ENCODE measurements at regions not wholly inside any gene's neighbourhood (a gene's known extent, or its start where the extent isn't known, plus 50 kb on each side); places are given as distances from the start of the nearest gene placed in this dataset.
"Not testable (repeated sequence)": the region's sequence is repeated elsewhere in the genome, so short reads cannot be mapped to it uniquely, and the experiment has no call there.

DNA sequence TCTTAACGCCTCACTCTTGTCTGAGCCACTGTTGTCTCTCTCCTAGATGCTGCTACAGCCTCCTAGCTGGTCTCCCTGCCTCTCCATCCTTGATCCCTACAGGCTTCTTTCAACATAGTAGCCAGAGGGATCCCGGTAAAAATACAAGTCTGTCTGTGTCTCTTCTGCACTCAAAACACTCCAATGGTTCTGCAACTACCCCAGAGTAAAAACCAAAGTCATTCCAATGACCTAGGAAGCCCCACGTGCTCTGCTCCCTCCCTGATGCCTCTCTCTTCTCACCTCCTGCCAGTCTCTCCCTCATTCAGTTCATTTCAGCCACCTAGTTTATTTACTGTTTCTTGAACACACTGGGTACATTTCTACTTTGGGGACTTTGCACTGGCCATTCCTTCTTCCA, 135.2 kb downstream of the NPIPB5 start:
- no peak for DNase-seq (ENCODE audit: low spot score)
- intact Hi-C loops (cut with DNase I) = no loop called here

DNA sequence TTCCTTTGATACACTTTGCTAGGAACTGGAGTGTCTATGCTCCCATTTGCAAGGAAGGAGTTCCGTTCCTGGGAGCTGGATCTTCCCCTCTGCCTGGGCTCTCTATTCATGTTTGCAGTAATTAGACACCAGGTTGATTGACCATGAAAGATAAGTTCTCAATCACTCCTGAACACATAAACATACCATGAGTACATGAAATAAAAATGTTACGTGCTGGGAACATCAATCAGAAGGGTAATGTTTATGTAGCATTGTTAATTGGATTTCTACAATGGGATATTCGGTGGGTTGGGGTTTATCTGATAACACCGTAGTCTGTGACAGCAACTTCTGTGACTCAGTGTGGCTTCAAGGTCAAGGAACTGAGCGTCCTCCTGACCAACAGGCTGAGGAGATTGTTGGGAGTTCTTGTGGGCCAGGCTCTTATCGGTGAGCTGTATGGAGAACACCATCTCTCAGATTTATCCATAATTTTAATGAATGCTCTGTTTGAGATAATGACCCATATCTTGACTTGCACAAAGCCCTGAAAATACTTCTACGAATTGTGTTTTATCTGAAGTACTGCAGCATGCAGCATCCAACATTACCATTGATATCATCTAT, 136.4 kb downstream of the NPIPB5 start:
- intact Hi-C loops (cut with DNase I) = no loop called here
- no peak for DNase-seq (ENCODE audit: low spot score)

DNA sequence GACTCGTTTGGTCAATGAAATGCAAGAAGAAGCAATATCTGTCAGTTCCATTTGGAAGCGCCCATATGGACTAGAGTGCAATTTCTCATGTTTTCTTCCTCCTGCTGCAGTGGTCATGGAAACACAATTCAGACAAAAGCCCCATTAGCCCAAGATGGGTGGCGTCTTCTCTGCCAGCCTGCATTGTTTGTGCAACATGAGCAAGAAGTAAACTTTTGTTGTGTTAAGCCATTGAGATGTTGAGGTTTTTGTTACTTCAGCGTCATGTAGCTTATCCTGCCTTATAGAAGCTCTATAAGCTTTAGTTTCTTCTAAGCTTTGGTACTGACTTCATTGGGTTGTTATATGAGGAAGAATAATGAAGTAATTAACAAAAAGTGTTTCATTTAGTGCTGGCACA, 137.4 kb downstream of the NPIPB5 start:
- intact Hi-C loops (cut with DNase I) = no loop called here
- no peak for DNase-seq (ENCODE audit: low spot score)

DNA sequence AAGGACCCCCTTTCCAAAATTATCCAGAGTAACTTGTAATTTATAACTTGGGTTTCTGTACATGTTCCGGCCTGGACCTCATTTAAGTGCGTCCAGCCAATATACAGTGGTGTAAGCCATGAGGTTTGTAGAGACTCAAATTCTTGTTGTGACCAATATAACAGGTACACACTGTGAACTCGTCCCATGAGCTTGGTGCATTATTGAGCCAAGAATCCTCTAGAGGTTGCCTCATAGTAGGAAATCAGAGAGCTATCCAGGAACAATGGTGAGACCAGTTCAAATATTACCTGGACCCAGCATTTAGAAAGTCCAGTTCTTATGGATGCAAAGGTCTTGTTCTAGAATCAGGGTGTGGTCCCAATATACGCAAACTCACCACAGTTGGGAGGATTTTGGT, 138.2 kb downstream of the NPIPB5 start:
- DNase-seq (ENCODE audit: low spot score) = no peak
- intact Hi-C loops (cut with DNase I) = no loop called here

DNA sequence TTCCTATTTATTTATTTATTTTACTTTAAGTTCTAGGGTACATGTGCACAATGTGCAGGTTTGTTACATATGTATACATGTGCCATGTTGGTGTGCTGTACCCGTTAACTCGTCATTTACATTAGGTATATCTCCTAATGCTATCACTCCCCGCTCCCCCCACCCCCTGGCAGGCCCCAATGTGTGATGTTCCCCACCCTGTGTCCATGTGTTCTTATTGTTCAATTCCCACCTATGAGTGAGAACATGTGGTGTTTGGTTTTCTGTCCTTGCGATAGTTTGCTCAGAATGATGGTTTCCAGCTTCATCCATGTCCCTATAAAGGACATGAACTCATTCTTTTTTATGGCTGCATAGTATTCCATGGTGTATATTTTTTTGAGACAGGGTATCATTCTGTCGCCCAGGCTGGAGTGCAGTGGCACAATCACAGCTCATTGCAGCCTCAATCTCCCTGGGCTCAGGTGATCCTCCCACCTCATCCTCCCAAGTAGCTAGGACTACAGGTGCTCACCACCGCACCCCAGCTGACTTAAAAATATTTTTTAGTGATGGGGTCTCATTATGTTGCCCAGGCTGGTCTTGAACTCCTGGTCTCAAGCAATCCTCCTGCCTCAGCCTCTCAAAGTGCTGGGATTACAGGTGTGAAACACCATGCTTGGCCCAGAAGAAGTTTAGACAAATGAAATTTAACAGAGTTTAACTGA, 140.6 kb downstream of the NPIPB5 start:
- intact Hi-C loops (cut with DNase I); DNase-seq (ENCODE audit: low spot score): not testable (repeated sequence)

DNA sequence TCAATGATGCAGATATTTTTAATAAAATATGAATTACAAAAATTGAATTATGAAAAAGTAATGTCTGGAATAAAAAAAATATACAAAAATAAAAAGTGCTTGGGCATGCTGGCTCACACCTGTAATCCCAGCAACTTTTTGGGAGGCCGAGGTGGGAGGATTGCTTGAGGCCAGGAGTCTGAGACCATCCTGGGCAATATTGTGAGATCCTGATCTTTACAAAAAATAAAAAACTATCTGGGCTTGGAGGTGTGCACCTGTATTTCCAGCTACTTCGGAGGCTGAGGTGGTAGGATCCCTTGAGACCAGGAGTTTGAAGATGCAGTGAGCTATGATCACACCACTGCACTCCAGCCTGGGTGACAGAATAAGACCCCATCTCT, 141.8 kb downstream of the NPIPB5 start:
- DNase-seq (ENCODE audit: low spot score) = no peak
- intact Hi-C loops (cut with DNase I) = no loop called here

DNA sequence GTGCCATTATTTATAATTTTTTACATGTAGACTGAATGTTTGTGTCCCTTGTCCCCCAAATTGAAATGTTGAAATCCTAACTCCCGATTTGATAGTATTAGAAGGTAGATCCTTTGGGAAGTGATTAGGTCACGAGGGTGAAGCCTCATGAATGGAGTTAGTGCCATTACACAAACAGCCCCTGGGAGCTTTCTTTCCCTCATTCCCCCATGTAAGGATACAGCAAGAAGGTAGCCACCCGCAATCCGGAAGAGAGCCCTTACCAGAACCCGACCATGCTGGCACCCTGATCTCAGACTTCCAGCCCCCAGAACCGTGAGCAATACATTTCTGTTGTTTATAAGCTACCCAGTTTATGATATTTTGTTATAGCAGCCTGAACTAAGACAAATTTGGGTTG, 143.2 kb downstream of the NPIPB5 start:
- intact Hi-C loops (cut with DNase I) = no loop called here
- no peak for DNase-seq (ENCODE audit: low spot score)

DNA sequence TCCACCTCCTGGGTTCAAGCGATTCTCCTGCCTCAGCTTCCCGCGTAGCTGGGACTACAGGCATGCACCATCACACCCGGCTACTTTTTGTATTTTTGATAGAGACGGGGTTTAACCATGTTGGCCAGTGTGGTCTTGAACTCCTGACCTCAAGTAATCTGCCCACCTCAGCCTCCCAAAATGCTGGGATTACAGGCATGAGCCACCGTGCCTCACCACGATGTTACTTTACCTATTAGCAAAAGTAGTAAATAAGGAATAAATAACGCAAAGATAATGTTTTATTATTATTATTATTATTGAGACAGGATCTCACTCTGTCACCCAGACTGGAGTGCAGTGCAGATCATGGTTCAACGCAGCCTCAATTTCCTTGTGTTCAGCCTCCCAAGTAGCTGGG, 145.9 kb downstream of the NPIPB5 start:
- DNase-seq (ENCODE audit: low spot score); intact Hi-C loops (cut with DNase I): not testable (repeated sequence)

DNA sequence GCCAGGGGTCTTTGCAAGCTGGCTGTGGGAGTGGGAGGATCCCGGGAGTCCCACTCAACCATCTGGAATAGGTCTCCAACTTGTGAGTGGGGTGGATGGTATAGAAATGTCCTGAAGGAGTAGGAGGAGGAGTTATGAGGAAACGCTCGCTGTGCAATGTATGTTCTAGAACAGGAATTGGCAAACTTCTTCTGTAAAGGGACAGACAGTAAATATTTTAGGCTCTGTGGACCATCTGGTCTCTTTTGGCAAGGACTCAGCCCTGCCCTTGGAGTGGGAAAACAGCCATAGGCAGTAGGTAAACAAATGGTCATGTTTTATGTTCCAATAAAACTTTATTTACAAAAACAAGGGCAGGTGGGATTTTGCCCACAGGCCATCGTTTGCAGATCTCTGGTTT, 149.2 kb downstream of the NPIPB5 start:
- intact Hi-C loops (cut with DNase I) = no loop called here
- no peak for DNase-seq (ENCODE audit: low spot score)

DNA sequence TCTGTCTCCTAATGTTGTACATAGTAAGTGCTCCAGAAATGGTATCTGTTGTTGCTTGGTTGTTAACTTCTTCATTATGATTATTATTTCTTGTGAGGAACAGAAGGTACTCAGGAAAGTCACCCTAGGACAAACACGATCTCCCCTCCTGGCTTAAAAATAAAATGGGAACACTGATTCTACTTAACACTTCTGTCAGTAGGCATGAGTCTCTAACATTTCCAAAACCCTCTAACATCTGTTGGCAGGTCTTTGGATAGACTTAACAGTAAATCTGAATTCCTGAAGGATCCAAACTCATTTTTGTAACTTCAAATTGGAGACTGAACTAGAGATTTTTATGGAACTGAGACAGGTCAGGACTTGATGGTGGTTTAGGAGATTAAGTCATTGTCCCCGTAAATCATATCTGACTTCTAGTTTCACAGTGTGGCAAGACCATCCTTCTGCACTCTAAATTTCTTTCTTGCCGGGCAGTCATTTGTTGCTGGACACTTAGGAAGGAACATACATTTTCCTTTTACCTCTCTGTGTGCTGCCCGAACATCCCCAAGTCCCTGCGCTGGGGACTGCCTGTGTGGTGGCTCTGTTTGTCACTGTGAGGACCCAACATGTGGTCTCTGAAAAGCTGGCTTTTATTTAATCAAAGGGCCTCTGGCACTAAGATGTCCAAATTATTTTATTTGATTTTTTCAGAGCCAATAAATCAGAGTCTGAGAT, 149.9 kb downstream of the NPIPB5 start:
- intact Hi-C loops (cut with DNase I) = no loop called here
- DNase-seq (ENCODE audit: low spot score) = no peak

DNA sequence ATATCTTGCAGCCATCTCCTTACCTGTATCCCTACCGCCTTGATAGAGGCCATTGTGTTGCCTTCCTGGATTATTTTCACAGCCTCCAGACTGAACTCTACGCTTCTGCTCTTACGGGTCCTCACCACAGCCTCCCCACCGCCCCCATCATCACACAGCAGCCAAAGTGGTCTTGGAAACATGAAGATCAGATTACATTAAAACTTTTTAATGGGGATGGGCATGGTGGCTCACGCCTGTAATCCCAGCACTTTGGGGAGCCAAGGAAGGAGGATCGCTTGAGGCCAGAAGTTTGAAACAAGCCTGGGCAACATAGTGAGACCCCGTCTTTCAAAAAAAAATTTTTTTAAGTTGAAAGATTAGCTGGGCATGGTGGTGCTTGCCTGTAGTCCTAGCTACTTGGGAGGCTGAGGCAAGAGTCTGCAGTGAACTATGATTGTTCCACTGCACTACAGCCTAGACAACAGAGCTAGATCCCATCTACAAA, 150.5 kb downstream of the NPIPB5 start:
- intact Hi-C loops (cut with DNase I) = no loop called here
- DNase-seq (ENCODE audit: low spot score) = no peak

DNA sequence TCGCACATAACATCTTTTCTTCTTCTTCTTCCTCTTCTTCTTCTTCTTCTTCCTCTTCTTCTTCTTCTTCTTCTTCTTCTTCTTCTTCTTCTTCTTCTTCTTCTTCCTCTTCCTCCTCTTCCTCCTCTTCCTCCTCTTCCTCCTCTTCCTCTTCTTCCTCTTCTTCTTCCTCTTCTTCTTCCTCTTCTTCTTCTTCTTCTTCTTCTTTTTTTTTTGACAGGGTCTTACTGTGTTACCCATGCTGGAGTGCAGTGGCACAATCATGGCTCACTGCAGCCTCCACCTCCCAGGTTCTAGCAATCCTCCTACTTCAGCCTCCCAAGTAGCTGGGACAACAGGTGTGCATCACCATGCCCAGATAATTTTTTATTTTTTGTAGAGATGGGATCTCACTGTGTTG, 151.0 kb upstream of the HS3ST2 start:
- intact Hi-C loops (cut with DNase I); DNase-seq (ENCODE audit: low spot score): not testable (repeated sequence)

DNA sequence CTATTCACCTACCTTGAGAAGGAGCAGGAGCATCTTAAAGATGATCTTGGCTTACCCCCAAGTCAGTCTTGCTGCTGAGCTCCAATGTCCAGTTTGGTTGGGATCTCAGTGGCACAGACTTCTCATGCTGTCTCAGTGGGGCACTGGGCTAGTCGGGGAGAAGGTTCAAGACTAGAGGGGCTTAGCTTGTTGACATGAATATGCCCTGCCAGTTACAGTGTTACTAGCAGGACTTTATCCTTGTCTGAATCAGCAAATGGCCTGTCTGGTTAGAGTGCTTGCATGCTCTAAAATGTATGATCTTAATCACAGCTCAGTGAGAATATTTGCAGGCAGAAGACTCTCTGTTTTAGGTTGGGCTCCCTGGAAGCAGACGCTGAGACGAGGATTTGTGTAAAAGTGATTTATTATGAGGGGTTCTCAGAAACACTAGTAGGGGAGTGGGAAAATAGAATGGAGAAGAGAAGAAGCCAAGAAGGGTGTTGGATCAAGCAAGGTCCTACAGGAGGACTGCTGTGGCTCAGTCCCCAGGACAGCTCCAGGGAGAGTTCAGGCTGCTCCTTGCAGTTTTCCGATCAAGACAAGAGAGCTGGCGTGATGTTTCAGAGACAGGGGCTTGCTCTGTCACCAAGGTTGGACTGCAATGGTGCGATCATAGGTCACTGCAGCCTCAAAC, 150.4 kb upstream of the HS3ST2 start:
- intact Hi-C loops (cut with DNase I) = no loop called here
- DNase-seq (ENCODE audit: low spot score) = no peak

DNA sequence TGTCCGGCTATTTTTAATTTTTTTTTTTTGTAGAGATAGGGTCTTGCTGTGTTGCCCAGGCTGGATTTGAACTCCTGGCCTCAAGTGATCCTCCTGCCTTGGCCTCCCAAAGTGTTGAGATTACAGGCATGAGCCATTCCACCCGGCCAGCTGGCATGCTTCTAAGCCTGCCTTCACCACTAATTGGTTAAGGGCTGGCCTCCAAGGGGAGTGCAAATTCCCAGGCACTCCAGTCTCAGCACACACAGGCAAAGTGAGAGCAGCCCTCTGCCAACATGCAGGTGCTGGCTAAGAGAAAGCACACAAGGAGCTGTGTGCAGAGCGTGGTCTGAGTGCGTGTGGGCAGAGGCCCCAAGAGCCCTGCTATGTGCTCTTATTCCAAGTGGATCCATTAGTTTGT, 149.8 kb upstream of the HS3ST2 start:
- no peak for DNase-seq (ENCODE audit: low spot score)
- intact Hi-C loops (cut with DNase I) = no loop called here

DNA sequence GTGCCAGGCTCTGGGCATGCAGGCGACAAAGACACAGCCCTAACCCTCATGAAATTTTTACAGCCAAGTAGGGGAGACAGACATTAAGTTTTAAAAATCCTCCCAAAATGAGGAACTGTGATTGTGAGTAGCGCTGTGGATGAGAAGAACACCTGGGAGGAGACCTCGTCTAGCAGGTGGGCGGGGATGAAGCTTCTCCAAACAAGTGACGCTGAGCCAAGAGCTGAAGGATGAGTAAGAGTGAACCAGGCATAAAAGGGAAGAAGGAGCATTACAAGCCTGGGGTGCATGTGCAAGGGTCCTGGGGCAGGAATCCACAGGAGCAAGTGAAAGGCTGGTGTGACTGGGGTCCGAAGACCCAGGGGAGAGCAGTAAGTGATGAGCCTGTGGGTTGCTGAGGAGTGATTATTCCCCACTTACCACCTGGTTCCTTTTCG, 149.4 kb upstream of the HS3ST2 start:
- intact Hi-C loops (cut with DNase I) = no loop called here
- DNase-seq (ENCODE audit: low spot score) = no peak

DNA sequence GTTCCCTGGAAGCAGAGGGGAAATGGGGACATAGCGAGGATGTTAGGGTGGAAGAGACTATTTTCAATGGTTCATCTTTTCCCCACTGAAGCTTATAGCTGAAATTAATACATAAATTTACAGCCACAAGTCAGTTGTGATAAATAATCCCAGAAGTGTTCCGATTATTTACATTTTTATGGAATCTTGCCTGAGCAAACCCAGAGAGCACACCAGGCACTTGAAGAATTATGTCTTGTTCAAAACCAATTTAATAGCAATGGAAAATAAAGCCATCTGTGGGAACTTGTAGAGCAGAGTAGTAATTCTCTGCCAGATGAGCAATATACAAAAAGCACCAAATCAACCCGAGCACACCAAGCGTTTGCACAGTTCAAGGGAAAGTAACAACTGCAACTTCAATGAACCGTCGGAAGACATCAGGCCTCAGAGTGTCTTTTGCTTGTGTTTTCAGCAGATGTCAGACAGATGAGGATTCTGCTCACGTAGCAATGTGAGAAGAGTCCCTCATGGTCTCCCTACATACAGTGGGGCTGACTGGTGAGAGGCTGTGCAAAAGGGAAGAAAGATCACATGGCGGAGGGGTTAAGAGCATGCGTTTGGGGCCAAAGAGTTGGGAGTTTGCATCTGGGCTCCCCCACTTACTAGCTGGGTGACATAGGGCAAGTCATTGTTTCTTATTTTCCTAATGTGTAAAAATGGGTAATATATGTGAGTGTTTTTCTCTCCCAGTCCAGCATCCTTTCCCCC, 148.7 kb upstream of the HS3ST2 start:
- intact Hi-C loops (cut with DNase I) = no loop called here
- DNase-seq (ENCODE audit: low spot score) = no peak

DNA sequence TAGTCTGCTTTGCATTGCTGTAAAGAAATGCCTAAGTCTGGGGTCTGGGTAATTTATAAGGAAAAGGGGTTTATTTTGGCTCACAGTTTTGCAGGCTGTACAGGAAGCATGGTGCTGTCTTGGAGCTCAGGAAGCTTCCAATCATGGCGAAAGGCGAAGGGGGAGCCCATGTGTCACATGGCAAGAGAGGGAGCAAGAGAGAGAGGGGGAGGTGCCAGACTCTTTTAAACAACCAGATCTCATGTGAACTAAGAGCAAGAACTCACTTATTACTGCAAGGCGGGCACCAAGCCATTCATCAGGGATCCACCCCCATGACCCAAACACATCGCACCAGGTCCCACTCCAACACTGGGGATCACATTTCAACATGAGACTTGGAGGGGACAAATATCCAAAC, 148.2 kb upstream of the HS3ST2 start:
- intact Hi-C loops (cut with DNase I) = no loop called here

DNA sequence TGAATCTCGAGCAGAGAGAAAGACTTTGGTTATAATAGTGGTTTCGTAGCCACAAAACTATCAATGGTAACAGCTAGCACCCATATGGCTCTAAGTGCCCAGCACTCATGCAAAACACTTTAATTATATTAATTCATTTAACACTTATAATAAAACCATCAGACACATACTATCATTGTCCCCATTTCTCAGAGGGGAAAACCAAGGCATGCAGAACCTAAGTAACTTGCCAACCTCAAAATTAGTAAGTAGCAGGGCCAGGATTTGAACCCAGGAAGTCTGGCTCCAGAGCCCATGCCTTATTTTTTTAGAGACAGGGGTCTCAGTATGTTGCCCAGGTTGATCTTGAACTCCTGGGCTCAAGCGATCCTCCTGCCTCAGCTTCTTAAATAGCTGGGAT, 145.6 kb upstream of the HS3ST2 start:
- DNase-seq (ENCODE audit: low spot score) = no peak
- intact Hi-C loops (cut with DNase I) = no loop called here

More for the DNA sequence above, 148.2 kb upstream of the HS3ST2 start:
- DNase-seq (ENCODE audit: low spot score) = no peak

DNA sequence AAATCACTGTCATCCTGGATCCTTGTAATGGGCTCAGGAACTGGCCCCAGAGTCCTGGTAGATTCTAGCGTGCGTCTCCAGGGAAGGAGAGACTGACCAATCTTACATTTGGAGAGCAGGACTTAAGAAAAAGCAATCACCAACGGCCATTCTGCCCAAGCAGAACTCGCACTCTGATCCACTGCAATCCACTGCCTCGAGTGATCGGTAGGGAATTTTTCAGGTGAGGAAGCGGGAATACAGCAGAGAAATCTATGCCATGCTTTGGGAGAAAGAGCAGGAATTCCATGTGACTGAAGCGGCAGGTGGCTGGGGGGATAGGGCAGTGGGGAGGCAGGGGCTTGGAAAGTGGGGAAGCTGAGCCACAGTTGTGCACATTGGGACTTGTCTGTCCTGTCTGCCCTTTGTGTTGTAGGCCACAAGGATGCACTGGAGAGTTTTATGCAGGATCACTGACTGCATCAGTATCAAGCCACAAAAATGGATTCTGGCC, 143.9 kb upstream of the HS3ST2 start:
- intact Hi-C loops (cut with DNase I) = no loop called here
- no peak for DNase-seq (ENCODE audit: low spot score)
